Sigmoid colon (tissue), 4 donors: ENCODE measurements at regions not wholly inside any gene's neighbourhood (a gene's known extent, or its start where the extent isn't known, plus 50 kb on each side); places are given as distances from the start of the nearest gene placed in this dataset.

Experiments used
- EP300 ChIP-seq, 4 donors: sonication (generic); formaldehyde crosslinking; IDR thresholded peaks; one replicate each; pipeline ENCODE4 v1.6.1; 2017; ENCODE audit warnings: antibody characterized with exemption in 4 of 4
- POLR2A ChIP-seq, 2 donors: fragments of 450-650 bp; IDR thresholded peaks; one replicate each; pipeline ENCODE4 v1.6.1; 2016; ENCODE audit warnings: antibody characterized with exemption in 2 of 2, mild to moderate bottlenecking in 2 of 2, moderate library complexity in 2 of 2
- POLR2AphosphoS5 ChIP-seq, 4 donors: sonication (generic); formaldehyde crosslinking; IDR thresholded peaks; one replicate each; pipeline ENCODE4 v1.6.1; 2017; ENCODE audit warnings: antibody characterized with exemption in 4 of 4
- TF ChIP-seq, protein P1 (sequence below), 4 experiments: fragments of 450-650 bp in 3 of 4; fragments of 200-600 bp in 1 of 4; IDR thresholded peaks; one replicate each; pipeline ENCODE4 v1.5.1; 2016 to 2019; ENCODE audit warnings: antibody characterized with exemption in 4 of 4, mild to moderate bottlenecking in 3 of 4, moderate library complexity in 2 of 4

DNA sequence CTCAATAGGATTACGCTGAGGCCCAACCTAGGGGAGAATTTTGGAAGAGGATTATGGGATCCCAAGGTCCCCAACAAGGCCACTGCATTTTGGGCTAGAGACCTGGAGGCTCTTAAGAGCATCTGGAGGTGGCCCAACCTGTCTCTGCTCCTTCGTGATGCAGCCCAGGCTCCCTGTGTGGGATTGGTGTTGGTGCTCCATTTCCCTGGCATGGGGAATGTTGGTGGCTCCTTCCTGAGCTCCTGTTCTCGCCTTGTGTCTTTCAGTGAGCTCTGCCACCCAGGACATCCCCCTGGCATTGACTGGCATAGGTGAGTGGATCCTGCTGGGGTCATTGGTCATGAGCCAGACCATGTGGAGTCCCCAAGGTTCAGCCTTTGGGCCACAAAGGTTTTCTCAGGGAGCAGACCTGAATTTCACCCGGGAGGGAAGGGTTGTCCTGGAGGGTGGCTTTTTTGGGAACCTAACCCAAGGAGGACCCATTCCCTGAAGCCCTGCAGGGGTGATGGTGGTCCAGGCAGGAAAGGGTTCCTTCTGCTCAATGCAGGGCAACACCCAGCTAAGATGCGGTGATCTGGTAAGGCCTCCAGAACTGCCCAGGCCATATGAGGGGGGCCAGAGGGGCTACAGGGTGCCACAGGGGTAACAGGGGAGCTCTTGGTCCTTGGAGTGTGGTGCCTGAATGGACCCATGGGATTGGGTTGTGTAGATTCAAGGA lies 202.5 kb downstream of the UBE3A start:
- TF ChIP-seq, protein P1, sequence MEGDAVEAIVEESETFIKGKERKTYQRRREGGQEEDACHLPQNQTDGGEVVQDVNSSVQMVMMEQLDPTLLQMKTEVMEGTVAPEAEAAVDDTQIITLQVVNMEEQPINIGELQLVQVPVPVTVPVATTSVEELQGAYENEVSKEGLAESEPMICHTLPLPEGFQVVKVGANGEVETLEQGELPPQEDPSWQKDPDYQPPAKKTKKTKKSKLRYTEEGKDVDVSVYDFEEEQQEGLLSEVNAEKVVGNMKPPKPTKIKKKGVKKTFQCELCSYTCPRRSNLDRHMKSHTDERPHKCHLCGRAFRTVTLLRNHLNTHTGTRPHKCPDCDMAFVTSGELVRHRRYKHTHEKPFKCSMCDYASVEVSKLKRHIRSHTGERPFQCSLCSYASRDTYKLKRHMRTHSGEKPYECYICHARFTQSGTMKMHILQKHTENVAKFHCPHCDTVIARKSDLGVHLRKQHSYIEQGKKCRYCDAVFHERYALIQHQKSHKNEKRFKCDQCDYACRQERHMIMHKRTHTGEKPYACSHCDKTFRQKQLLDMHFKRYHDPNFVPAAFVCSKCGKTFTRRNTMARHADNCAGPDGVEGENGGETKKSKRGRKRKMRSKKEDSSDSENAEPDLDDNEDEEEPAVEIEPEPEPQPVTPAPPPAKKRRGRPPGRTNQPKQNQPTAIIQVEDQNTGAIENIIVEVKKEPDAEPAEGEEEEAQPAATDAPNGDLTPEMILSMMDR (IDR thresholded peaks at IDR 0.05), result no peak
- no peak for TF ChIP-seq POLR2AphosphoS5 (IDR thresholded peaks at IDR 0.05)
- TF ChIP-seq POLR2A (IDR thresholded peaks at IDR 0.05), result no peak
- TF ChIP-seq EP300 (IDR thresholded peaks at IDR 0.05), result no peak
